Prostate gland (tissue), 2 donors: ENCODE measurements at regions not wholly inside any gene's neighbourhood (a gene's known extent, or its start where the extent isn't known, plus 50 kb on each side); places are given as distances from the start of the nearest gene placed in this dataset.

Experiments
- DNase-seq: peaks from one replicate; pipeline ENCODE4 v3.0.0-alpha.2; 2019; ENCODE audit warnings: low spot score
- H3K27ac ChIP-seq, 2 donors: fragments of 200-600 bp; sonication (generic); 2 replicates each; pipeline ENCODE4 v1.5.1; 2017 to 2019
- H3K27me3 ChIP-seq: fragments of 200-600 bp; sonication (generic); replicated peaks from 2 replicates; pipeline ENCODE4 v1.5.1; 2019; ENCODE audit not compliant: insufficient read depth
- H3K36me3 ChIP-seq, 2 donors: fragments of 200-600 bp; sonication (generic); 1 replicate in 1 of 2; 2 replicates in 1 of 2; pipeline versions ENCODE4 v1.5.1 to v1.8.1; 2017 to 2019
- H3K4me1 ChIP-seq: fragments of 200-600 bp; sonication (generic); replicated peaks from 2 replicates; pipeline ENCODE4 v1.5.1; 2019
- H3K4me3 ChIP-seq, 2 donors: fragments of 200-600 bp; sonication (generic); 2 replicates each; pipeline ENCODE4 v1.5.1; 2017 to 2019
- H3K9me3 ChIP-seq: fragments of 200-600 bp; sonication (generic); 2 replicates; pipeline ENCODE4 v1.5.1; 2017
- POLR2A ChIP-seq: fragments of 450-650 bp; IDR thresholded peaks from one replicate; pipeline ENCODE4 v1.6.1; 2016; ENCODE audit warnings: antibody characterized with exemption, mild to moderate bottlenecking
- POLR2AphosphoS5 ChIP-seq: sonication (generic); formaldehyde crosslinking; IDR thresholded peaks from one replicate; pipeline ENCODE4 v1.6.1; 2017; ENCODE audit warnings: antibody characterized with exemption
- WGBS: methylation state at CpG from one replicate; pipeline ENCODE4 v1.1.5; 2018; 5-methylcytosine and 5-hydroxymethylcytosine counted together
- intact Hi-C: fragments of 100-400 bp; cut with DNase I; formaldehyde crosslinking; loops from one replicate; pipeline ENCODE4 v1.14.2; 2022
- TF ChIP-seq, protein P1 (sequence below), 4 experiments: fragments of 200-600 bp in 2 of 4; fragments of 450-650 bp in 2 of 4; sonication (generic) in 2 of 4; IDR thresholded peaks; 1 replicate in 3 of 4; 2 replicates in 1 of 4; pipeline ENCODE4 v1.5.1; 2016 to 2019; ENCODE audit warnings: antibody characterized with exemption in 4 of 4, mild to moderate bottlenecking in 2 of 4, moderate library complexity in 2 of 4

DNA sequence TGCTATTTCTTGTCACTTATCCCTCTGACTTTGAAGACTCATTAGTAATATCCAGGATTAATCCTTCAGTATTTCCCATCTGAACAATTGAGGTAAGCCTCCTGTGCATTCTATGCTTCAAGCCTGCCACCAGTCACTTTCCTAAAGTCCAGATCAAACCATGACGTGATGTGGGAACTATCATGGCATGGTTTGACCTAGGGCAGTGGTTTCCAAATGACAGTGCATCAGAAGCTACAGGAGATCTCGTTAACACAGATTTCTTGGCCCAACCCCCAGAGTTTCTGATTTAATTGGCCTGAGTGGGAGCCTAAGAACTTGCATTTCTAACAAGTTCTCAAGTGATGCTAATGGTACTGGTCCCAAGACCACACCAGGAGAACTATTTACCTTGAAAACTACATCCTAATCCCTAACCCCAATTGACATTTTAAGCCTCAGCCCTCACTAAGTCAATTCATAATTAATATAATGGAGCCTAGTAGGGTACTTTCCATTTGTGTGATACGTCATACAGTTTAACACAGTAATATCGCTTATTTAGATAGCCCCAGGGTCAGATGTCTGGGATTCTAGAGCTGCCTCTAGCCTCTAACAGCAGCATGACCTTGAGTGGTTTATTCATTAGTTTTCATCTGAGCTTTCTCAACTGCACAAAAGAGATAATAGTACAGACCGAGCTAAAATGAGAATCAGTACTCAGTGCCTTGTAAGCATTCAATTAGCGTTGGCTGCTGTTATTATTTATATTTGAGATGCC is 907.6 kb downstream of the TFAP2A start:
- intact Hi-C loops: no loop called here
- no peaks in the 10 kb centered on the region for H3K36me3 ChIP-seq
- no peak for TF ChIP-seq POLR2AphosphoS5
- TF ChIP-seq, protein P1, sequence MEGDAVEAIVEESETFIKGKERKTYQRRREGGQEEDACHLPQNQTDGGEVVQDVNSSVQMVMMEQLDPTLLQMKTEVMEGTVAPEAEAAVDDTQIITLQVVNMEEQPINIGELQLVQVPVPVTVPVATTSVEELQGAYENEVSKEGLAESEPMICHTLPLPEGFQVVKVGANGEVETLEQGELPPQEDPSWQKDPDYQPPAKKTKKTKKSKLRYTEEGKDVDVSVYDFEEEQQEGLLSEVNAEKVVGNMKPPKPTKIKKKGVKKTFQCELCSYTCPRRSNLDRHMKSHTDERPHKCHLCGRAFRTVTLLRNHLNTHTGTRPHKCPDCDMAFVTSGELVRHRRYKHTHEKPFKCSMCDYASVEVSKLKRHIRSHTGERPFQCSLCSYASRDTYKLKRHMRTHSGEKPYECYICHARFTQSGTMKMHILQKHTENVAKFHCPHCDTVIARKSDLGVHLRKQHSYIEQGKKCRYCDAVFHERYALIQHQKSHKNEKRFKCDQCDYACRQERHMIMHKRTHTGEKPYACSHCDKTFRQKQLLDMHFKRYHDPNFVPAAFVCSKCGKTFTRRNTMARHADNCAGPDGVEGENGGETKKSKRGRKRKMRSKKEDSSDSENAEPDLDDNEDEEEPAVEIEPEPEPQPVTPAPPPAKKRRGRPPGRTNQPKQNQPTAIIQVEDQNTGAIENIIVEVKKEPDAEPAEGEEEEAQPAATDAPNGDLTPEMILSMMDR (IDR thresholded peaks at IDR 0.05): no peak
- no peak for TF ChIP-seq POLR2A
- no peak overlapping the region for H3K4me3 ChIP-seq
- no peaks in the 10 kb centered on the region for H3K27me3 ChIP-seq
- no peak for DNase-seq
- WGBS: 92% methylated on average over 6 of the region's 6 CpGs
- H3K4me1 ChIP-seq: no peaks in the 10 kb centered on the region
- no peak overlapping the region for H3K27ac ChIP-seq
- no peaks in the 10 kb centered on the region for H3K9me3 ChIP-seq

DNA sequence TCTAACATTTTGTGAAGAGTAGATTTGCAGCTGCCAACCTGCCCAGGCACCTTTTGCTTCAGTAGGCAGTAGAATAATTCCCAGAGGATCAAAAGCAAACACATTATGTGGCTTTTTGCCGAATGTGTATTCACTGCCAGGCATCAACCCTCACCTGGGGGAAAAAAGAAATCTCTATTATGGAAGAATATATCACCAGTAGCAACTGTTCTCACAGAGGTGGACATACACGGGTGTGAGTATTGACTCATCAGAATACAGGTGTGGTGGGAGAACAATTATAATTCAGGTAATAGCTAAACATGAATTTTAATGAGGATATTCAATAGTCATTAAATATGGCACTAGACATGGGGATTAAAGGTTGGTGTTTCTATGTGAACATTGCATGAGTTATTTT is 910.7 kb downstream of the TFAP2A start:
- DNase-seq: no peak
- Histone ChIP-seq H3K4me3 (no peak overlapping the region), H3K4me1 (no peaks in the 10 kb centered on the region), H3K27ac (no peak overlapping the region), H3K27me3 (no peaks in the 10 kb centered on the region), H3K9me3 (no peaks in the 10 kb centered on the region), H3K36me3 (no peaks in the 10 kb centered on the region)
- WGBS: 44% methylated on average over 2 of the region's 2 CpGs
- TF ChIP-seq POLR2AphosphoS5 (no peak), POLR2A (no peak)
- TF ChIP-seq, protein P1 (IDR thresholded peaks at IDR 0.05): no peak
- intact Hi-C loops: no loop called here

DNA sequence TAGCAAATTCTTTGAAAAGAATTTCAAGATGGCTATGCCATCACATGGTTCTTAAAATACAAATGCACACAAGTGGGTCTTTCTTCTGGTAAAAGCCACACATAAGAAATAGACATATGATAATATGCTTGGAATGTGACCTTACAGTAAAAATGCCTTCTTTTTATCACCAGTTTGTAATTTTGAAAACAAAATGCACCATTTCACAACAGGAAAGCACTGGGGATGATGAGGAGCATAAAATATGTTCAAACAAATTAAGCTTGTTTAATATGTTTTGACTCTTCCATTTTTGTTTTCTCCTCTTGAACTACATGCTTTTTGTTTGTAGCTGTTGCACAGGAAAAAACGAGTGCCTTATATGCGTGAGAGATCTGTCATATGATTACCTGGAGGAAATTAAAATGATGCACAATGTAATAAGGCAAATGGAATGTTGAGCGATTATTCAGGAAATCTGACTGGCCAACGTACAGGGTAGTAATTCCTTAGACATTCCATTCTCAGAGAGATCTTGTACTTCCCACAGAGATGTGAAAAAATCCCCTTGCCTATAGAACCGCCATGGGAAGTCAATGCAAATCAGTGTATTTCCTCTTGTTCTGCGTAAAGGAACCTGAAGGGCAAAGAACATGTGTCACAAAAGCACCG is 911.6 kb downstream of the TFAP2A start:
- intact Hi-C loops: no loop called here
- Histone ChIP-seq H3K27ac (no peak overlapping the region), H3K27me3 (no peaks in the 10 kb centered on the region), H3K36me3 (no peaks in the 10 kb centered on the region), H3K9me3 (no peaks in the 10 kb centered on the region), H3K4me1 (no peaks in the 10 kb centered on the region), H3K4me3 (no peak overlapping the region)
- DNase-seq: no peak
- no peak for TF ChIP-seq POLR2A
- TF ChIP-seq, protein P1 (IDR thresholded peaks at IDR 0.05): no peak
- TF ChIP-seq POLR2AphosphoS5: no peak
- 70% methylated on average over 7 of the region's 7 CpGs for WGBS

DNA sequence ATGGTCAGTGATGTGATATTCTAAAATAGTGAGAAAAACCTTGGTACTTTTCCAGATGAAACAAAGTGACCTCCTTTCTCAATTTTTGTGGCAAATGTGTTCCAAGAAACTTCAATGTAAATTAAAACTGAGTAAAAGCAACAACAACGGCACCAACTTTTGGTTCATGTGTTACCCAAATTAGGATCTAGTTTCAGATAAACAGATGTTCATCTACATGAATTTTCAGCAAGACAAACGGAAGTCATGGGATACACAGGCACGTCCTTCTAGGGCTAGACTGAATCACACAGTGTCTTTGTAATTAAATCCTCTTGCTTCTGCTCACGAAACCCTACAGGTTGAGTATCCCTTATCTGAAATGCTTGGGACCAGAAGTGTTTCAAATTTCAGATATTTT is 915.2 kb downstream of the TFAP2A start:
- H3K4me1 ChIP-seq: no peaks in the 10 kb centered on the region
- intact Hi-C loops: no loop called here
- no peaks in the 10 kb centered on the region for H3K36me3 ChIP-seq
- H3K4me3 ChIP-seq: no peak overlapping the region
- H3K9me3 ChIP-seq: no peaks in the 10 kb centered on the region
- no peak for DNase-seq
- 69% methylated on average over 4 of the region's 4 CpGs for WGBS
- no peaks in the 10 kb centered on the region for H3K27me3 ChIP-seq
- TF ChIP-seq, protein P1 (IDR thresholded peaks at IDR 0.05): no peak
- TF ChIP-seq POLR2A (no peak), POLR2AphosphoS5 (no peak)
- no peak overlapping the region for H3K27ac ChIP-seq

DNA sequence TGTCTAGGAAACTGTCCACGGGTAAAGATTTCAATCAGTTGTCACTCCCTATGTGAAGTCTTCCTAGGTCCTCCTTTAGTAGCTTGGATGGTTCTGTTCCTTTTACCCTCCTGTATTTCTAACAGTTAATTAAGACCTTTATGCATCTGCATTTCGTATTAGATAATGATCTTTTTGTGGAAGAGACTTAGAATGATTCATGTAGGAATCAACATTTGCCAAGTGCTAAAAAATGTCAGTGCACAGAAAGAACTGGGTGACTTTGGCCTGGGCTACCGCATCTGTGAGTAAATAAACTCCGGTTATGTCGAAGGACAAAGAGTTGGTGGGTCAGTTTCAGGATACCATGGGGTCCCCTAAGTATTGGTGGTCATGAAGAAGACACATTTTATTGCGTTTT is 918.0 kb downstream of the TFAP2A start:
- H3K4me1 ChIP-seq: no peaks in the 10 kb centered on the region
- TF ChIP-seq POLR2AphosphoS5 (no peak), POLR2A (no peak)
- TF ChIP-seq, protein P1 (IDR thresholded peaks at IDR 0.05): no peak
- no peaks in the 10 kb centered on the region for H3K27me3 ChIP-seq
- intact Hi-C loops: no loop called here
- no peak for DNase-seq
- WGBS: 52% methylated on average over 6 of the region's 6 CpGs
- no peak overlapping the region for H3K4me3 ChIP-seq
- H3K27ac ChIP-seq: no peak overlapping the region
- H3K36me3 ChIP-seq: no peaks in the 10 kb centered on the region
- H3K9me3 ChIP-seq: no peaks in the 10 kb centered on the region
